Neuron (in vitro differentiated cells): ENCODE measurements at regions not wholly inside any gene's neighbourhood (a gene's known extent, or its start where the extent isn't known, plus 50 kb on each side); places are given as distances from the start of the nearest gene placed in this dataset.

Experiments
- H2AFZ ChIP-seq: one replicate; pipeline ENCODE4 v1.6.1; 2013; ENCODE audit warnings: low read depth, mild to moderate bottlenecking, inconsistent platforms, low read length, moderate library complexity
- H3K27me3 ChIP-seq: one replicate; pipeline ENCODE4 v1.6.1; 2013; ENCODE audit warnings: low read length; ENCODE audit not compliant: insufficient read depth
- H3K36me3 ChIP-seq: one replicate; pipeline ENCODE4 v1.6.1; 2013; ENCODE audit warnings: low read length; ENCODE audit not compliant: insufficient read depth
- H3K4me1 ChIP-seq: one replicate; pipeline ENCODE4 v1.6.1; 2013; ENCODE audit warnings: low read length; ENCODE audit not compliant: insufficient read depth
- H3K4me3 ChIP-seq: 2 replicates; pipeline ENCODE4 v1.5.1; 2013; ENCODE audit warnings: mild to moderate bottlenecking, low read length, moderate library complexity
- H3K9me3 ChIP-seq: one replicate; pipeline ENCODE4 v1.6.1; 2013; ENCODE audit warnings: low read length

DNA sequence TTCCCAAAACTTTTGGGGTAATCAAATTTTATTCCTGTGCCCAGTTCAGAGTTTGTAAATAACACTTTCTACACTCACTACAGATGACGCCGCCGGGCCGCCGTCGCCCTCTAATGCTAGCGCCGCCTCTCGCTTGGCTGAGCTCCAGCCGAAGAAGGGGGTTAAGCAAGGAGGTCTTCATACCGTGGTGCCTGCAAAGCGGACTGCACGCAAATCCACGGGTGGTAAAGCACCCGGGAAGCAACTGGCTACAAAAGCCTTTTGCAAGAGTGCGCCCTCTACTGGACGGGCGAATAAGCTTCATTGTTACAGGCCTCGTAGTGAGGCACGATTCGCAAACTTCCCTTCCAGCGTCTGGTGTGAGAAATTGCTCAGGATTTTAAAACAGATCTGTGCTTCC lies 280.4 kb downstream of the MEF2C start:
- peaks cover 8% of the 10 kb centered on the region for H3K9me3 ChIP-seq
- H3K4me3 ChIP-seq, result no peak overlapping the region
- no peaks in the 10 kb centered on the region for H3K27me3 ChIP-seq
- no peak overlapping the region for H2AFZ ChIP-seq
- H3K36me3 ChIP-seq, result no peaks in the 10 kb centered on the region
- no peaks in the 10 kb centered on the region for H3K4me1 ChIP-seq

DNA sequence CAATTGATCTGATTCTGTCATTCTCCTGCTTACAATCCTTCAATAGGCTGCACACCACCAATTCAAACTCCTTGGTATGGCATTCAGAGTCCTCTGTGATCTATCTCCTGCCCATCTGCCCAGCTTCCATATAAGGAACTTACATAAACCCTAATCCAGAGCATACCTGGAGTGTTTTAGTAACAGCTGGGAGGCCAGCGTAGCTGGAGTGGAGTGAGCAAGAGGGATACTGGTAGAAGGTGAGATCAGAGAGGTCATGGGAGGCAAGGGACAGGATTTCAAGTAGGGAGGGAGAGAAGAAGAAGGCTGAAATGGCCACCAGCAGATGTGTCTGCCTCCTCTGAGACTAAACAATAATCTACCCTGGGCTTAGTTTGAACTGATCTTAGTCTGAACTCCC lies 288.5 kb downstream of the MEF2C start:
- H3K36me3 ChIP-seq, result no peaks in the 10 kb centered on the region
- H3K9me3 ChIP-seq, result no peaks in the 10 kb centered on the region
- no peak overlapping the region for H2AFZ ChIP-seq
- H3K4me3 ChIP-seq, result no peak overlapping the region
- no peaks in the 10 kb centered on the region for H3K27me3 ChIP-seq
- peaks cover 2% of the 10 kb centered on the region for H3K4me1 ChIP-seq

DNA sequence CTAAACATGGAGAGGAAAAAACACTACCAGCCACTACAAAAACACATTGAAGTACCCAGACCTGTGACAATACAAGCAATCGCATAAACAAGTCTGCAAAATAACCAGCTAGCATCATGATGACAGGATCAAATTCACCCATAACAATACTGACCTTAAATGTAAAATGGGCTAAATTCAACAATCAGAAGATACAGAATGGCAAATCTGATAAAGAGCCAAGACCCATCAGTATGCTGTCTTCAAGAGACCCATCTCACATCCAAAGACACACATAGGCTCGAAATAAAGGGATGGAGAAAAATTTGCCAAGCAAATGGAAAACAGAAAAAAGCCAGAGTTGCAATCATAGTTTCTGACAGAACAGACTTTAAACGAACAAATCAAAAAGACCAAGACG lies 294.4 kb downstream of the MEF2C start:
- peaks cover 2% of the 10 kb centered on the region for H3K9me3 ChIP-seq

DNA sequence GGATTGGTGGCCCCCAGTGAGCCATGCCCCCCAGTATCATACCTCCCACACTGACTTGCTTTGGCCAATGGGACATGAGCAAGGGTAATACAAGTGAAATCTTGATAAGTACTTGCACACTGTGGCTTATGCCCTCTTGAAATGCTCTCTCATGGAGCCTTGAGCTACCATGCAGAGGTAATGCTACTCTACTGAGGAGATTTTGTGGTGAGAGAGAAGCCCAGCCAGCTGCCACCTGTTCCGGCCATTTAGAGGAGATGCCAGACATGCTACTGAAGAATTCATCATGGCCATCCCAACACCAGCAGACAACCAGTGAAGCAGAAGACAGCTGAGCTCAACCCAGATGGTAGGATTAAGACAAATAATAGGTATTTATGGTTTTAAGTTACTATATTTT lies 299.5 kb downstream of the MEF2C start:
- peaks cover 2% of the 10 kb centered on the region for H3K9me3 ChIP-seq
- H3K4me1 ChIP-seq, result no peaks in the 10 kb centered on the region
- H3K27me3 ChIP-seq, result no peaks in the 10 kb centered on the region
- no peaks in the 10 kb centered on the region for H3K36me3 ChIP-seq
- no peak overlapping the region for H2AFZ ChIP-seq
- H3K4me3 ChIP-seq, result no peak overlapping the region

More for the DNA sequence above, 294.4 kb downstream of the MEF2C start:
- Histone ChIP-seq H3K4me1 (no peaks in the 10 kb centered on the region), H3K27me3 (no peaks in the 10 kb centered on the region), H2AFZ (no peak overlapping the region), H3K36me3 (no peaks in the 10 kb centered on the region), H3K4me3 (no peak overlapping the region)

DNA sequence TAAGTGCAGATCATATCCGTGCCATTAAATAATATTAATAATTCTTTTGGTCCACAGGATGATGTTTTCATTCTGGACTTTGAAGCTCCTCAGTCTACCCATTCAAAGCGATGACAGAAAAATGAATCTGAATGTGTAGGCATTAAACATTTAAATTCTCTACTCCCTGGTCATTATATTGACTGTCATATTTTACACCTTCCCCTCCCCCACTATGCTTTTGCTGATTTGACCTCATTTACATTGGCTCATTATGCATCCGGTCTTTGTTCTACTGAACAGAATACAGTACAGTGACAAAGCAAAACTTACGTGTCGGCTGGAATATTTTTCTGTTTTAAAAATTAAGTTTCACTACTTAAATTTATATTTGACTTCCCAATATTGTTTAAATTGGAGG lies 289.7 kb upstream of the TMEM161B start:
- Histone ChIP-seq H3K27me3 (no peaks in the 10 kb centered on the region), H3K9me3 (no peaks in the 10 kb centered on the region), H3K36me3 (no peaks in the 10 kb centered on the region), H3K4me3 (no peak overlapping the region), H3K4me1 (peaks cover 45% of the 10 kb centered on the region), H2AFZ (no peak overlapping the region)

DNA sequence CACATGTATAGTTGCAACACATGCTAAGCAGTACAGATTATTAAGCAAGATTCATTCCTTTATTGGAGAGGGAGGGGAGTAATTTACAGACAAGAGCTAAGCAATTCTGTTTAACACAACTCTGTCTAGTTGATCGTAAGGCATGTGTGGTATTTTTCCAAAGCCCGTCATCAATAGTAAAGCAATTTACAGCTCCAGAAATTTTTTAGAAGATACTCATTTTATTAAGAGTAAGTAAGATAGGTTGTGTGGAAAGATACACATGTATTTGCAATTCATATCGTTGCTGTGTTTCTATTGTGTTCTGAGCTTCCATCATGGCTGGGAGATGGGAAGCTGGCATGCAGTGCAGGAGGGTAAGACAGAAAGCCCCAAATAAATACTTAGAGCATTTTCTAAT lies 289.2 kb upstream of the TMEM161B start:
- Histone ChIP-seq H3K4me3 (no peak overlapping the region), H3K4me1 (peaks cover 45% of the 10 kb centered on the region), H3K9me3 (no peaks in the 10 kb centered on the region), H3K36me3 (no peaks in the 10 kb centered on the region), H3K27me3 (no peaks in the 10 kb centered on the region), H2AFZ (no peak overlapping the region)

DNA sequence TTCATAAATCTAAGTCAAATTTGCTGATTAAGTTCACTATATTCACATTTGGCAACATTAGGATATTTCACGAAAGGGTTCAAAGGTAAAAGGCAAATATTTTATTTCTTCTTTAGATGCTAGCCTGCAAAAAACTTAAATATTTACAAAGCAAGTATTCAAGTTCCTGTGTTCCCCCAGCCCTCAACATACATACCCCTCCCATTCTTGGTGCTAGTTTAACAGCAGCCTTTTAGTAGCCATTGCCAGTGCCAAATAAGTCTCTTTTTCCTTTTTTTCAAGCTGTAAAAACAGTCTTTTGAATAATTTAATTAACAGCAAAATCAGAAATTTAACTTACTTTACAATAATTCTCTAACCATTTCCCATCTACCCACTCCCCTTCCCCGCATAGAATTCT lies 288.5 kb upstream of the TMEM161B start:
- Histone ChIP-seq H3K27me3 (no peaks in the 10 kb centered on the region), H3K4me1 (peaks cover 50% of the 10 kb centered on the region), H3K4me3 (no peak overlapping the region), H3K9me3 (no peaks in the 10 kb centered on the region), H3K36me3 (no peaks in the 10 kb centered on the region), H2AFZ (no peak overlapping the region)

DNA sequence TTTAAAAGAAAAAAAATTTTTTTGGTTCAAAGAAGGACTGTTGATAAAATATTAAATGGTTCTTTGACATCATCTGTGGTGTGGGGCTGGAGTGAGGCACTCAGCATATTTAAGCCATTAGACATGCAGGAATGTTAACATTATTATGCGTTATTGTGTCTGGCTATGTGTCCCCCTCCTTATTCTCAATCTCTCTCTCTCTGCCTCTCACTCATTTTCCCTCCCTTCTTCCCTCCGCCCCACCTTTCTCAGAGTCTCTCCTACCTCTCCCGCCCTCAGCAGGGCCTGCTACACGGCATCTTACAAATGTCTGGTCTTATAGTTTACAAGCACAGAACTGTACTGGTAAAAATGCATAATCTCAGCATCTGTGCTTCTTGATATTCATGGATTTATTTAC lies 287.8 kb upstream of the TMEM161B start:
- H3K27me3 ChIP-seq, result no peaks in the 10 kb centered on the region
- no peaks in the 10 kb centered on the region for H3K9me3 ChIP-seq
- no peak overlapping the region for H3K4me3 ChIP-seq
- H2AFZ ChIP-seq, result no peak overlapping the region
- peaks cover 57% of the 10 kb centered on the region for H3K4me1 ChIP-seq
- no peaks in the 10 kb centered on the region for H3K36me3 ChIP-seq

DNA sequence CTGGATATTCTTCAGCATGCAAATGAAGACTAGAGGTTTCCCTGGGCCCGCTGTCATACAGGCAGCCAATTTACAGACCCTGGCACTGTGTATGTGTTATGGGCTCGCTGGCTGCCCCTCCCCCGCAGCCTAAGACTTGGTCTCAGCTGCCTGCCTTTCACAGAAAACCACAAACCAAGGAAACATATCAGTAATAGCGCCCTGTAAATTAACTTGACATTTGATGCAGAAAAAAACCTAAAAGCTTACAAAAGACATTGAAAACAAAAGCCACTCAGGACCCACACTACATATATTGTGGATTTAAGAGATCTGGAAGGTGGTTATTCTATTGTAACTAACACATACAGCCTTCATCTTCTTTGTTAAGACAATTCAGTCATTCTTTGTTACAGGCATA lies 287.0 kb upstream of the TMEM161B start:
- no peak overlapping the region for H2AFZ ChIP-seq
- H3K4me3 ChIP-seq, result peak overlapping the region; percentile 5
- no peaks in the 10 kb centered on the region for H3K9me3 ChIP-seq
- no peaks in the 10 kb centered on the region for H3K27me3 ChIP-seq
- no peaks in the 10 kb centered on the region for H3K36me3 ChIP-seq
- H3K4me1 ChIP-seq, result peaks cover 63% of the 10 kb centered on the region

DNA sequence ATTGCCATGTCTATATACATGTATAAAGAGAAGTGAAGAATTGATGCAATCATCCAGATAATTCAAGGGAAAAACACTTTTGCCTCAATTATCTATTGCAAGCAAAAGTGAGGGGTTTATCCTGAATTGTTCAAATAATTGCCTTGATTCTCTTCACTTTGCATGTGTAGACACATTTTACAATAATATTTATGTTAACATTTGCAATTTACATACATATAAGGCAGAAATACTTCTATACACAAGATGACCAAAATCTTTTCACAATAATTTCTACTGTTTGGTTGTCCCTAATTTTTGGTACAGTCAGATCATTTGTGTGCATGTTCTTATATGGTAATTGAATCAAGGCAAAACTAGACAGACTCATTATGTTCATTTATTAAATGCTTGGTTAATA lies 285.3 kb upstream of the TMEM161B start:
- no peaks in the 10 kb centered on the region for H3K27me3 ChIP-seq
- no peak overlapping the region for H3K4me3 ChIP-seq
- no peaks in the 10 kb centered on the region for H3K36me3 ChIP-seq
- no peaks in the 10 kb centered on the region for H3K9me3 ChIP-seq
- H3K4me1 ChIP-seq, result peaks cover 63% of the 10 kb centered on the region
- no peak overlapping the region for H2AFZ ChIP-seq

DNA sequence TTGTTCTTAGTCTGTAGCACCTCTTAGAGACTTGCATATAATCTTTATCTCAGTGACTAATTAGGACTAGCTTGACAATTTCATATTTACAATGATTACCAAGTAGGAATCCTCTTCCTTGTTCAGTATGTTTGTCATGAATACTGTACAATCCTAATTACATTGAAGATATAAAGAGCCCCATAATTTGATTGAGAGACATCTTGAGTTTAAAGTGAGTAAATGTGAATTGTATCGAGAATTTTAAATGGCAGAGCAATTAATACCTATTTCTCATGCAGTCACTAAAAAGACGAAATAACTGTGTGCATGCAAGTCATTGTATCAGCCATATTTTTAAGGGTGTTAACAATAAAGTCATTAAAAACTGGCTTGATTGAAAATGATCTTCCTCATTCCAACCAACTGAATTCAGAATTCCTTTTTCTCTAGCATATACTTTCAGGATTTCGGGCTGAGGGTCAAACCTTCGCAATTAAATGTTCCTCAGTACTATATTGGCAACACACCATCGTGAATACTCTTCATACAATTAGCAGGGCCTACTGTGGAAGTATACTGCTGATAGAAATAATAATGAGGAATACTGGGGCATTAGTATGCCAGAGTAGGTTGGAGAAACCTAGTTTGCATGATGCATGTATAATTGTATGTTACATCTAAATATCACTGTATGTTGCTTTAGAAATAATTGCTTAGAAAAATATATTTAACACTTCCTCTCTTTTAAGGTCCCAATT lies 284.7 kb upstream of the TMEM161B start:
- Histone ChIP-seq H2AFZ (no peak overlapping the region), H3K4me3 (no peak overlapping the region)

DNA sequence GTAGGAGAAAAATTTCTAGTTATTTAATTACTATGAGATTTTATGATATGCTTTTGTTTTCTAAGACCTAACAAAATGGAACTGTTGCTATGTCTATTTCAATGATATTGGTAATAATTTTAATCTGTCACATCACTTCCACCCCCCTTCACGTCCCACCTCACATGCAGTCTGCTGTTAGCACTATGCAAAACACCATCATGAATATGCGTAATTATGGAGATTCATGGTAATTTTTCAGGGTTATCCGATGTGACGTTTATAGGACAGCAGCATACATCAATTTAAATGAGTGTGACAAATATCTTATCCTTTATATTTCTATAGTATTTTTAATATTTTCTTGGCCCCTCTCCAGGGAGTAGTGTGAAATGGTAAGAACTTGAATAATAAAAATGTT lies 283.8 kb upstream of the TMEM161B start:
- no peaks in the 10 kb centered on the region for H3K36me3 ChIP-seq
- no peaks in the 10 kb centered on the region for H3K9me3 ChIP-seq
- peaks cover 55% of the 10 kb centered on the region for H3K4me1 ChIP-seq
- H3K27me3 ChIP-seq, result no peaks in the 10 kb centered on the region
- no peak overlapping the region for H3K4me3 ChIP-seq
- no peak overlapping the region for H2AFZ ChIP-seq

More for the DNA sequence above, 284.7 kb upstream of the TMEM161B start:
- no peaks in the 10 kb centered on the region for H3K9me3 ChIP-seq
- H3K27me3 ChIP-seq, result no peaks in the 10 kb centered on the region
- H3K36me3 ChIP-seq, result no peaks in the 10 kb centered on the region
- peaks cover 61% of the 10 kb centered on the region for H3K4me1 ChIP-seq

DNA sequence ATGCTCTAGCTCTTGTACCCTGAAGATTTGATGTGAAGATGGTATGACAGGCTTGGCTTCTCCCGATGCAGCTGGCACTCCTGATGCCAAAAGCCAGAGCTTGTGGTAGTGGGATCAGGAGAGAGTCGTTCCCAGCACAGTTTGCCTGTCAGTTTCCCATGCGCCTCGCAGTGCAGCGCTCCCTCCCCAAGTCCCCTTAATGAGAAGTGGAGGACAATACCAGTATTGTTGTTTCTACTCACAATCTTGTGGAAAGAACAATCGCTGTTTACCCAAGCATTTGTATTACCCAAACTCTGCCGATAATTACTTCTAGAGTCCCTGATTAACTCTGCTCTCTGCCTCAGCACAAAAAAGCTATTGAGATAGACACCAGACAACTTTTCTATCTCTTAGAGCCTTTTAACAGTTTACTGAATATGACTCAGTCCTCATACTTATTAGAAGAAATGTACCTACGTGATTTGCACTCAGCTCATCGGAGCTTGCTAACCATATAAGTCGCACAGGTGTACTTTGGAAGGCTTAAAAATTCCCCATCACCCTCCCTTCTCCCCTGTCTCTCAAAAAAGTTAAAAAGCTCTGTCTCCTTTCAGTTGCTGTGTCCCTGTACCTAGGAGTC lies 283.2 kb upstream of the TMEM161B start:
- Histone ChIP-seq H2AFZ (peak overlapping the region; percentile 27), H3K4me3 (no peak overlapping the region), H3K36me3 (no peaks in the 10 kb centered on the region), H3K27me3 (no peaks in the 10 kb centered on the region), H3K9me3 (no peaks in the 10 kb centered on the region), H3K4me1 (peaks cover 52% of the 10 kb centered on the region)

DNA sequence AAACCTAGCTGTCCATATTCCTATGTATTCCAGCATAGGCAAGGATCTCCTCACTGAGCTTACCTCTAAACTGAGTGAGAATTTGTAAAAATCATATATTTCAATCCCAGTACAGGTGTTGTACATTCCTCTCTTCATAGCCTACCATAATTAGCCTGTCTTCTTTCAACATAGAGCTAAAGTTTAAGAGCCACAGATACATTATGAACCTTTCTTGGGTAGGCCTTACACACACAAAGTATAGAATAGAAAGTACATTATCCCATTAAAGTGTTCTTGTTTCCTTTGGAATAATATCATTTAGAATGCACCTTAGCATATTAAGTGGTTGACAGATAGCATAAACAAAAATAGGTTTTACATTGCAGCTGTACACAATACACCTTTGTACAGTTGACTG lies 282.1 kb upstream of the TMEM161B start:
- Histone ChIP-seq H3K4me1 (peaks cover 48% of the 10 kb centered on the region), H3K4me3 (no peak overlapping the region), H3K27me3 (no peaks in the 10 kb centered on the region), H3K9me3 (no peaks in the 10 kb centered on the region), H2AFZ (no peak overlapping the region), H3K36me3 (no peaks in the 10 kb centered on the region)
